ENCODE measurements at regions not wholly inside any gene's neighbourhood (a gene's known extent, or its start where the extent isn't known, plus 50 kb on each side); places are given as distances from the start of the nearest gene placed in this dataset.

GRCh38 chr22:48953103-48953720 is 874.5 kb downstream of the BRD1 start:
- no peak for ATAC-seq (ENCODE audit: low read depth)
- Histone ChIP-seq H3K9me1 (ENCODE audit: insufficient read depth, low read length) (no peaks in the 10 kb centered on the region), H2BK5ac (ENCODE audit: low read depth, low read length, poor library complexity, severe bottlenecking) (no peak overlapping the region), H2AK5ac (ENCODE audit: low read depth, low read length) (no peak overlapping the region), H3K79me1 (ENCODE audit: low read depth in 1 of 2, low read length in 2 of 2) (no peaks in the 10 kb centered on the region), H4K91ac (ENCODE audit: insufficient read depth, low read depth, low read length) (no peak overlapping the region), H3K4me1 (ENCODE audit: control insufficient read depth, insufficient read depth, low read length) (no peaks in the 10 kb centered on the region), H2AK9ac (replicated peaks; ENCODE audit: low read depth, low read length, poor library complexity) (no peak overlapping the region), H3K4me2 (ENCODE audit: low read depth, low read length) (no peak overlapping the region), H2BK15ac (ENCODE audit: low read depth, low read length) (no peak overlapping the region), H3K4ac (ENCODE audit: low read depth, low read length) (no peak overlapping the region), H3K36me3 (ENCODE audit: control insufficient read depth, insufficient read depth, low read length) (no peaks in the 10 kb centered on the region), H3K9me3 (ENCODE audit: control insufficient read depth, insufficient read depth, low read length) (peaks cover 64% of the 10 kb centered on the region), H3K27ac (ENCODE audit: insufficient read depth, low read length) (no peak overlapping the region), H3K27me3 (ENCODE audit: control insufficient read depth, insufficient read depth, low read length) (no peaks in the 10 kb centered on the region), H4K5ac (ENCODE audit: low read depth, low read length) (no peak overlapping the region), H2BK120ac (ENCODE audit: low read depth, low read length) (no peak overlapping the region), H3K18ac (ENCODE audit: low read depth, low read length) (no peak overlapping the region), H2AFZ (replicated peaks; ENCODE audit: low read length, poor library complexity) (no peak overlapping the region), H3K9ac (ENCODE audit: low read depth, low read length) (no peak overlapping the region), H3K4me3 (ENCODE audit: insufficient read depth, low read depth, low read length) (no peak overlapping the region), H3K14ac (replicated peaks; ENCODE audit: low read depth, low read length) (no peak overlapping the region), H4K20me1 (ENCODE audit: insufficient read depth, low read length) (no peaks in the 10 kb centered on the region), H4K8ac (ENCODE audit: low read depth in 2 of 2, low read length in 2 of 2) (no peak overlapping the region), H3K23ac (ENCODE audit: low read depth, low read length) (no peak overlapping the region), H3K56ac (ENCODE audit: extremely low read depth, insufficient read depth, low read length) (no peak overlapping the region), H2BK20ac (ENCODE audit: low read depth, low read length) (no peak overlapping the region)
- TF ChIP-seq RAD21 (IDR thresholded peaks at IDR 0.05; ENCODE audit: low read length) = no peak
- TF ChIP-seq MAFK (IDR thresholded peaks at IDR 0.05; ENCODE audit: low read depth, low read length) = no peak
- TF ChIP-seq MAZ (IDR thresholded peaks at IDR 0.05; ENCODE audit: borderline replicate concordance, low read depth, low read length) = no peak
- TF ChIP-seq BHLHE40 (IDR thresholded peaks at IDR 0.05; ENCODE audit: low read depth, low read length) = no peak
- TF ChIP-seq NFE2L2 (IDR thresholded peaks at IDR 0.05; ENCODE audit: low read depth, low read length) = no peak
- TF ChIP-seq RCOR1 (IDR thresholded peaks at IDR 0.05; ENCODE audit: insufficient replicate concordance, low read length) = no peak
- TF ChIP-seq CTCF (conservative IDR thresholded peaks at IDR 0.05; ENCODE audit: low read depth, low read length) = no peak
- no peak for TF ChIP-seq RFX5 (IDR thresholded peaks at IDR 0.05; ENCODE audit: low read depth, low read length)
- TF ChIP-seq MXI1 (IDR thresholded peaks at IDR 0.05; ENCODE audit: borderline replicate concordance, low read depth, low read length) = no peak
- no peak for TF ChIP-seq CHD1 (IDR thresholded peaks at IDR 0.05; ENCODE audit: low read depth, low read length)
- no peak for TF ChIP-seq SMC3 (IDR thresholded peaks at IDR 0.05; ENCODE audit: low read depth, low read length)
- no peak for TF ChIP-seq POLR2A (IDR thresholded peaks at IDR 0.05; ENCODE audit: low read depth, low read length)
- TF ChIP-seq CEBPB (IDR thresholded peaks at IDR 0.05; ENCODE audit: low read depth, low read length) = no peak
- TF ChIP-seq, protein P1, sequence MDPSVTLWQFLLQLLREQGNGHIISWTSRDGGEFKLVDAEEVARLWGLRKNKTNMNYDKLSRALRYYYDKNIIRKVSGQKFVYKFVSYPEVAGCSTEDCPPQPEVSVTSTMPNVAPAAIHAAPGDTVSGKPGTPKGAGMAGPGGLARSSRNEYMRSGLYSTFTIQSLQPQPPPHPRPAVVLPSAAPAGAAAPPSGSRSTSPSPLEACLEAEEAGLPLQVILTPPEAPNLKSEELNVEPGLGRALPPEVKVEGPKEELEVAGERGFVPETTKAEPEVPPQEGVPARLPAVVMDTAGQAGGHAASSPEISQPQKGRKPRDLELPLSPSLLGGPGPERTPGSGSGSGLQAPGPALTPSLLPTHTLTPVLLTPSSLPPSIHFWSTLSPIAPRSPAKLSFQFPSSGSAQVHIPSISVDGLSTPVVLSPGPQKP (IDR thresholded peaks at IDR 0.05; ENCODE audit: borderline replicate concordance, low read depth, low read length) = no peak
- no peak for TF ChIP-seq USF2 (IDR thresholded peaks at IDR 0.05; ENCODE audit: low read depth, low read length)
- no peak for TF ChIP-seq FOS (IDR thresholded peaks at IDR 0.05; ENCODE audit: low read depth, low read length)
- BruUV-seq (replicated peaks) = no TSS peak
- ChIA-PET POLR2A (ENCODE audit: unreplicated experiment) (no interaction called here), CTCF (no interaction called here)
- intact Hi-C loops (cut with micrococcal nuclease) = no loop called here
- no CpG with 5 or more reads among the region's 11 CpGs for WGBS, 2 experiments (ENCODE audit: extremely low coverage in 2 of 2, insufficient read length in 1 of 2)
- in situ Hi-C loops (cut with MboI; ENCODE audit: low sequenced_read_pairs) = loop anchor here (10.0 kb wide), 1 partner anchor 52 kb away; no protein-coding TSS in a partner anchor
- no peak for DNase-seq
- dilution Hi-C loops (cut with HindIII; ENCODE audit: low sequenced_read_pairs, unreplicated experiment) = no loop called here

All from IMR-90 (cell line).